ENCODE measurements at regions not wholly inside any gene's neighbourhood (a gene's known extent, or its start where the extent isn't known, plus 50 kb on each side); places are given as distances from the start of the nearest gene placed in this dataset.

DNA sequence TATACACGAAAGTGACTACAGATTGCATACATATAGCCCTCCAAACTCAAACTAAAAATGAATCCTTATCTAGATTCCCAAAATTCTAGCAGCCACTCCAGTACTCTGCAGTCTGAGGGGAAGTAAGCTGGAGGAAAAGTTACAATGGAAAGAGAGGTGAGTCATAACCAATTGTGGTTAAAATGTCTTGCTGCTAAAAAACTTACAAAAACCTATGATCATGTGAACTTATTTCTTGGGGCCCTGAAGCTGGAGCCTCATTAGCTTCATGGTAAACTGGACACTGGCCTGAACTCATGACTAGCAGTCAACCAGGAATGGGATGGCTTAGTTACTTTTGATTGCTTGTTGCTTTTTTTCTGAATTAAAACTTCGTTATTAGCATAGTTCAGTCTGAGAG is 175.9 kb downstream of the SLC4A3 start:
- Histone ChIP-seq H2BK15ac (ENCODE audit: low read depth, poor library complexity, severe bottlenecking) (no peak overlapping the region), H3K27me3 (ENCODE audit: control insufficient read depth in 1 of 2, insufficient read depth in 1 of 2, low read length in 2 of 2) (no peaks in the 10 kb centered on the region), H4K8ac (ENCODE audit: low read length) (no peak overlapping the region), H3K4me3 (ENCODE audit: insufficient read depth in 1 of 2, low read depth in 1 of 2, low read length in 2 of 2) (no peak overlapping the region), H3K4me2 (ENCODE audit: low read length, poor library complexity, severe bottlenecking) (no peak overlapping the region), H2BK120ac (ENCODE audit: low read depth, low read length) (no peak overlapping the region), H2BK5ac (ENCODE audit: low read depth, low read length, poor library complexity, severe bottlenecking) (no peak overlapping the region), H4K91ac (ENCODE audit: low read length) (no peak overlapping the region), H3K27ac (ENCODE audit: low read length, poor library complexity, severe bottlenecking) (no peak overlapping the region), H3K14ac (ENCODE audit: low read length in 2 of 2) (no peak overlapping the region), H3K79me1 (replicated peaks; ENCODE audit: low read length, poor library complexity, severe bottlenecking) (no peaks in the 10 kb centered on the region), H2BK12ac (ENCODE audit: low read length in 2 of 2) (no peak overlapping the region), H3K9ac (ENCODE audit: low read length) (peak overlapping the region; percentile 30), H3K18ac (ENCODE audit: low read depth in 1 of 2, low read length in 2 of 2) (no peak overlapping the region), H3K4me1 (ENCODE audit: control insufficient read depth, insufficient read depth, low read depth, low read length) (no peaks in the 10 kb centered on the region), H3K36me3 (ENCODE audit: control insufficient read depth in 1 of 2, insufficient read depth in 2 of 2, low read depth in 1 of 2, low read length in 2 of 2) (no peaks in the 10 kb centered on the region), H2AFZ (ENCODE audit: low read depth, low read length) (no peak overlapping the region), H3K23ac (ENCODE audit: low read length in 2 of 2) (no peak overlapping the region), H3K9me3 (ENCODE audit: control insufficient read depth, low read length) (no peaks in the 10 kb centered on the region), H3K4ac (ENCODE audit: low read depth in 1 of 2, low read length in 2 of 2) (no peak overlapping the region), H2AK5ac (ENCODE audit: low read length, severe bottlenecking) (no peak overlapping the region)
- peak; percentile 7 for DNase-seq
- 71% methylated on average over 1 of the region's 2 CpGs for WGBS

GRCh38 chr2:219810895-219811294 is 183.5 kb downstream of the SLC4A3 start:
- H3K18ac ChIP-seq (ENCODE audit: low read depth in 1 of 2, low read length in 2 of 2): no peak overlapping the region
- H4K8ac ChIP-seq (ENCODE audit: low read length): no peak overlapping the region
- H3K4me1 ChIP-seq (ENCODE audit: control insufficient read depth, insufficient read depth, low read depth, low read length): no peaks in the 10 kb centered on the region
- no peak overlapping the region for H3K4me3 ChIP-seq (ENCODE audit: insufficient read depth in 1 of 2, low read depth in 1 of 2, low read length in 2 of 2)
- H3K36me3 ChIP-seq (ENCODE audit: control insufficient read depth in 1 of 2, insufficient read depth in 2 of 2, low read depth in 1 of 2, low read length in 2 of 2): no peaks in the 10 kb centered on the region
- no peak overlapping the region for H4K91ac ChIP-seq (ENCODE audit: low read length)
- no peaks in the 10 kb centered on the region for H3K27me3 ChIP-seq (ENCODE audit: control insufficient read depth in 1 of 2, insufficient read depth in 1 of 2, low read length in 2 of 2)
- no peak overlapping the region for H3K4ac ChIP-seq (ENCODE audit: low read depth in 1 of 2, low read length in 2 of 2)
- H3K27ac ChIP-seq (ENCODE audit: low read length, poor library complexity, severe bottlenecking): no peak overlapping the region
- DNase-seq: no peak
- no peak overlapping the region for H2BK15ac ChIP-seq (ENCODE audit: low read depth, poor library complexity, severe bottlenecking)
- no peak overlapping the region for H2AK5ac ChIP-seq (ENCODE audit: low read length, severe bottlenecking)
- H3K9me3 ChIP-seq (ENCODE audit: control insufficient read depth, low read length): peaks cover 35% of the 10 kb centered on the region
- no peak overlapping the region for H3K9ac ChIP-seq (ENCODE audit: low read length)
- H2BK5ac ChIP-seq (ENCODE audit: low read depth, low read length, poor library complexity, severe bottlenecking): no peak overlapping the region
- H2BK12ac ChIP-seq (ENCODE audit: low read length in 2 of 2): no peak overlapping the region
- no peak overlapping the region for H3K4me2 ChIP-seq (ENCODE audit: low read length, poor library complexity, severe bottlenecking)
- no peaks in the 10 kb centered on the region for H3K79me1 ChIP-seq (replicated peaks; ENCODE audit: low read length, poor library complexity, severe bottlenecking)
- no peak overlapping the region for H2BK120ac ChIP-seq (ENCODE audit: low read depth, low read length)
- no peak overlapping the region for H3K23ac ChIP-seq (ENCODE audit: low read length in 2 of 2)
- H2AFZ ChIP-seq (ENCODE audit: low read depth, low read length): no peak overlapping the region
- no peak overlapping the region for H3K14ac ChIP-seq (ENCODE audit: low read length in 2 of 2)

- Histone ChIP-seq H3K9ac (ENCODE audit: low read length) (no peak overlapping the region), H3K4me3 (ENCODE audit: insufficient read depth in 1 of 2, low read depth in 1 of 2, low read length in 2 of 2) (no peak overlapping the region), H2BK5ac (ENCODE audit: low read depth, low read length, poor library complexity, severe bottlenecking) (no peak overlapping the region), H3K27me3 (ENCODE audit: control insufficient read depth in 1 of 2, insufficient read depth in 1 of 2, low read length in 2 of 2) (no peaks in the 10 kb centered on the region), H3K4me2 (ENCODE audit: low read length, poor library complexity, severe bottlenecking) (no peak overlapping the region), H3K23ac (ENCODE audit: low read length in 2 of 2) (no peak overlapping the region), H2AFZ (ENCODE audit: low read depth, low read length) (no peak overlapping the region), H2AK5ac (ENCODE audit: low read length, severe bottlenecking) (no peak overlapping the region), H3K4me1 (ENCODE audit: control insufficient read depth, insufficient read depth, low read depth, low read length) (no peaks in the 10 kb centered on the region), H2BK12ac (ENCODE audit: low read length in 2 of 2) (no peak overlapping the region), H3K9me3 (ENCODE audit: control insufficient read depth, low read length) (peaks cover 35% of the 10 kb centered on the region), H3K18ac (ENCODE audit: low read depth in 1 of 2, low read length in 2 of 2) (no peak overlapping the region), H3K4ac (ENCODE audit: low read depth in 1 of 2, low read length in 2 of 2) (no peak overlapping the region), H4K91ac (ENCODE audit: low read length) (no peak overlapping the region), H3K27ac (ENCODE audit: low read length, poor library complexity, severe bottlenecking) (no peak overlapping the region), H3K36me3 (ENCODE audit: control insufficient read depth in 1 of 2, insufficient read depth in 2 of 2, low read depth in 1 of 2, low read length in 2 of 2) (no peaks in the 10 kb centered on the region), H3K14ac (ENCODE audit: low read length in 2 of 2) (no peak overlapping the region), H2BK120ac (ENCODE audit: low read depth, low read length) (no peak overlapping the region), H4K8ac (ENCODE audit: low read length) (no peak overlapping the region), H3K79me1 (replicated peaks; ENCODE audit: low read length, poor library complexity, severe bottlenecking) (no peaks in the 10 kb centered on the region), H2BK15ac (ENCODE audit: low read depth, poor library complexity, severe bottlenecking) (no peak overlapping the region)
- WGBS: 36% methylated on average over 2 of the region's 2 CpGs
- no peak for DNase-seq
Measured at GRCh38 chr2:219812672-219813071, 185.2 kb downstream of the SLC4A3 start.

DNA sequence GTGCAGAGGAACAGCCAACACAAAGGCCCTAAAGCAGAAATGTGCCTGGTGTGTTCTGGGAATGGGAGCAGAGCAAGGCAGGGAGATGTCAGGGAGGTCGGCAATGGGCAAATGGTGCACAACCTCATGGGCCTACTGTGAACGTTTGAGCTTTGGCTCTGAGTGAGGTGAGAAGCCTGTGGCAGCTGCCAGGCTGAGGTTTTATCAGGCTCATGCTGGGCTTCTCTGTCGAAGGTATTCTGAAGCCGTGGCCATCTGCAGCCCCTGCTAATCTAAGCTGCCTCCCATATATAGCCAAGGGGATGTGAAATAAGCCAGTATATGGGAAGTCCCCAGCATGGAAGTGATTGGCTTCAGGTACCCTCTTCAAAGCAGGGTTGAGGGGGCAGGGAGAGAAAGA is 193.3 kb downstream of the SLC4A3 start:
- H4K8ac ChIP-seq (ENCODE audit: low read length): no peak overlapping the region
- H3K23ac ChIP-seq (ENCODE audit: low read length in 2 of 2): no peak overlapping the region
- no peaks in the 10 kb centered on the region for H3K36me3 ChIP-seq (ENCODE audit: control insufficient read depth in 1 of 2, insufficient read depth in 2 of 2, low read depth in 1 of 2, low read length in 2 of 2)
- no peak overlapping the region for H2BK12ac ChIP-seq (ENCODE audit: low read length in 2 of 2)
- H3K4me2 ChIP-seq (ENCODE audit: low read length, poor library complexity, severe bottlenecking): no peak overlapping the region
- H2AFZ ChIP-seq (ENCODE audit: low read depth, low read length): no peak overlapping the region
- 39% methylated on average over 2 of the region's 4 CpGs for WGBS
- H2BK15ac ChIP-seq (ENCODE audit: low read depth, poor library complexity, severe bottlenecking): no peak overlapping the region
- no peak overlapping the region for H4K91ac ChIP-seq (ENCODE audit: low read length)
- no peaks in the 10 kb centered on the region for H3K9me3 ChIP-seq (ENCODE audit: control insufficient read depth, low read length)
- H3K9ac ChIP-seq (ENCODE audit: low read length): no peak overlapping the region
- no peak overlapping the region for H2BK120ac ChIP-seq (ENCODE audit: low read depth, low read length)
- no peak overlapping the region for H3K4me3 ChIP-seq (ENCODE audit: insufficient read depth in 1 of 2, low read depth in 1 of 2, low read length in 2 of 2)
- no peak overlapping the region for H2BK5ac ChIP-seq (ENCODE audit: low read depth, low read length, poor library complexity, severe bottlenecking)
- H2AK5ac ChIP-seq (ENCODE audit: low read length, severe bottlenecking): no peak overlapping the region
- DNase-seq: no peak
- H3K18ac ChIP-seq (ENCODE audit: low read depth in 1 of 2, low read length in 2 of 2): no peak overlapping the region
- no peaks in the 10 kb centered on the region for H3K79me1 ChIP-seq (replicated peaks; ENCODE audit: low read length, poor library complexity, severe bottlenecking)
- H3K27ac ChIP-seq (ENCODE audit: low read length, poor library complexity, severe bottlenecking): no peak overlapping the region
- peaks cover 0 to 11% of the 10 kb centered on the region in 2 experiments for H3K27me3 ChIP-seq (ENCODE audit: control insufficient read depth in 1 of 2, insufficient read depth in 1 of 2, low read length in 2 of 2)
- H3K4ac ChIP-seq (ENCODE audit: low read depth in 1 of 2, low read length in 2 of 2): no peak overlapping the region
- no peaks in the 10 kb centered on the region for H3K4me1 ChIP-seq (ENCODE audit: control insufficient read depth, insufficient read depth, low read depth, low read length)
- peak overlapping the region in 1 of 2 experiments; percentile 70 for H3K14ac ChIP-seq (ENCODE audit: low read length in 2 of 2)

Measured in mesenchymal stem cell (in vitro differentiated cells and primary cell).